Fibroblast of skin of right biceps (primary cell): ENCODE measurements at regions not wholly inside any gene's neighbourhood (a gene's known extent, or its start where the extent isn't known, plus 50 kb on each side); places are given as distances from the start of the nearest gene placed in this dataset.

ENCODE experiments used
- DNase-seq: peaks from one replicate; pipeline ENCODE4 v3.0.0-alpha.2; 2013

GRCh38 chr22:23405366-23405851 is 174.7 kb downstream of the IGLL1 start:
- no peak for DNase-seq

GRCh38 chr22:23404689-23405365 is 175.3 kb downstream of the IGLL1 start:
- no peak for DNase-seq

GRCh38 chr22:23403720-23404688 is 176.1 kb downstream of the IGLL1 start:
- DNase-seq: no peak

GRCh38 chr22:23403152-23403719 is 176.9 kb downstream of the IGLL1 start:
- no peak for DNase-seq

GRCh38 chr22:23402275-23403151 is 177.6 kb downstream of the IGLL1 start:
- DNase-seq: peak; percentile 68

GRCh38 chr22:23401910-23402274 is 178.2 kb downstream of the IGLL1 start:
- no peak for DNase-seq

- DNase-seq: peak; percentile 91
Observed at GRCh38 chr22:23401111-23401909, 178.8 kb downstream of the IGLL1 start.

- no peak for DNase-seq
Observed at GRCh38 chr22:23400286-23400981, 179.7 kb downstream of the IGLL1 start.

- peak; percentile 12 for DNase-seq
Observed at GRCh38 chr22:23399367-23400285, 180.5 kb downstream of the IGLL1 start.

- no peak for DNase-seq
Observed at GRCh38 chr22:23398701-23399366, 181.3 kb downstream of the IGLL1 start.

GRCh38 chr22:23397613-23398567 is 182.2 kb downstream of the IGLL1 start:
- DNase-seq: no peak

- no peak for DNase-seq
Observed at GRCh38 chr22:23397008-23397612, 183.0 kb downstream of the IGLL1 start.

- no peak for DNase-seq
Observed at GRCh38 chr22:23396362-23397007, 183.6 kb downstream of the IGLL1 start.

GRCh38 chr22:23395530-23396361 is 184.3 kb downstream of the IGLL1 start:
- no peak for DNase-seq

- DNase-seq: no peak
Observed at GRCh38 chr22:23394525-23395326, 185.4 kb downstream of the IGLL1 start.
